ENCODE measurements at regions not wholly inside any gene's neighbourhood (a gene's known extent, or its start where the extent isn't known, plus 50 kb on each side); places are given as distances from the start of the nearest gene placed in this dataset.
"Not testable (repeated sequence)": the region's sequence is repeated elsewhere in the genome, so short reads cannot be mapped to it uniquely, and the experiment has no call there.

DNA sequence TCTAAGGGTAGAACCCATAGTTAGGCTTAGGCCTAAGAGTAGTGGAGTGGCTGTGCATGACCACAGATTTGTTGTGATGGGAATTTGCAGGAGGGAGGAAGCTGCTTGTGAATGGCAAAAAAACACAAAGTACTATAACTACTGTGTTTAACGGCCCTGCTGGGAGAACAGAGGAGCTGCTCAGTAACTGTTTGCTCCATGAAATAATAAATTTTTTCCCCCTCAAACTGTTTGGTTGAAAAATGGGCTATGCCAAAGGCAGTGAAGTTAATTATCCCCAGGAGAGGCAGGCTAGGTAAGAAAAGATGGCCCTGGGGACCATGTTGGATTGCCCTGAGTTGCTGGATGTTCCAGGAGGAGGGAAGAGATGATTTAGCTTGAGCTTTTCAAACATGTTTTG is 216.1 kb upstream of the ADRA1D start:
- no peak overlapping the region for H2AFZ ChIP-seq (ENCODE audit: low read depth, low read length)
- POLR2A ChIA-PET = no interaction called here
- no peaks in the 10 kb centered on the region for H4K20me1 ChIP-seq (replicated peaks; ENCODE audit: control insufficient read depth, extremely low read depth, insufficient read depth, low read length)
- no peaks in the 10 kb centered on the region for H3K9me1 ChIP-seq (replicated peaks; ENCODE audit: control insufficient read depth, extremely low read depth, insufficient read depth, low read length)
- intact Hi-C loops (cut with micrococcal nuclease) = no loop called here
- BruUV-seq (replicated peaks) = no TSS peak
- peaks cover 4 to 5% of the 10 kb centered on the region in 2 experiments for H3K27me3 ChIP-seq (ENCODE audit: control insufficient read depth in 2 of 2, insufficient read depth in 2 of 2, low read length in 2 of 2)
- H3K79me2 ChIP-seq (ENCODE audit: control insufficient read depth, insufficient read depth, low read length) = no peaks in the 10 kb centered on the region
- H3K27ac ChIP-seq (ENCODE audit: insufficient read depth, low read depth, low read length) = no peak overlapping the region
- H3K9ac ChIP-seq (replicated peaks; ENCODE audit: extremely low read depth, insufficient read depth, low read length) = no peak overlapping the region
- no peak overlapping the region for H3K4me3 ChIP-seq (replicated peaks in 1 of 3; ENCODE audit: insufficient read depth in 1 of 3, low read depth in 1 of 3, low read length in 3 of 3)
- FAIRE-seq = no peak
- no peak overlapping the region for H3K4me2 ChIP-seq (ENCODE audit: insufficient read depth, low read length)
- no peaks in the 10 kb centered on the region for H3K36me3 ChIP-seq (ENCODE audit: control insufficient read depth in 2 of 2, extremely low read depth in 1 of 2, insufficient read depth in 2 of 2, low read length in 2 of 2)
- CTCF ChIA-PET = interaction anchor here (0.7 kb wide), 1 partner anchor 15 kb away, joined by 3 read pairs; no protein-coding TSS in a partner anchor
- no peaks in the 10 kb centered on the region for H3K9me3 ChIP-seq (replicated peaks; ENCODE audit: control insufficient read depth, insufficient read depth, low read length)
- no peak for DNase-seq (ENCODE audit: low read depth, low spot score)
- H3K4me1 ChIP-seq (ENCODE audit: control insufficient read depth, extremely low read depth, insufficient read depth, low read length) = no peaks in the 10 kb centered on the region
- dilution Hi-C loops (cut with MboI; ENCODE audit: extremely low pct_ligation_motif_present, low sequenced_read_pairs) = no loop called here
- no peak for TF ChIP-seq FOS (IDR thresholded peaks at IDR 0.05; ENCODE audit: borderline replicate concordance, insufficient read depth, low read length)

DNA sequence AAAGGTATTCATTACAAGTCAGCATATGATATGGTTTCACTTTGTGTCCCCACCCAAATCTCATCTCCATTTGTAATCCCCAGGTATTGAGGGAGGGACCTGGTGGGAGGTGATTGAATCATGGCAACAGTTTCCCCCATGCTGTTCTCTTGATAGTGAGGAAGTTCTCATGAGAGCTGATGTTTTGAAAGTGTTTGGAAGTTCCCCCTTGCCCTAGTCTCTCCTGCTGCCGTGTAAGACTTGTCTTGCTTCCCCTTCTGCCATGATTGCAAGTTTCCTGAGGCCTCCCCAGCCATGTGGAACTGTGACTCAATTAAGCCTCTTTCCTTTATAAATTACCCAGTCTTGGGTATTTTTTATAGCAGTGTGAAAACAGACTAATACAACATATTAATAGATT is 213.7 kb upstream of the ADRA1D start:
- dilution Hi-C loops (cut with MboI; ENCODE audit: extremely low pct_ligation_motif_present, low sequenced_read_pairs); H3K9ac ChIP-seq (replicated peaks; ENCODE audit: extremely low read depth, insufficient read depth, low read length); FAIRE-seq; H3K4me2 ChIP-seq (ENCODE audit: insufficient read depth, low read length); H4K20me1 ChIP-seq (replicated peaks; ENCODE audit: control insufficient read depth, extremely low read depth, insufficient read depth, low read length); DNase-seq (ENCODE audit: low read depth, low spot score); POLR2A ChIA-PET; intact Hi-C loops (cut with micrococcal nuclease); H3K9me1 ChIP-seq (replicated peaks; ENCODE audit: control insufficient read depth, extremely low read depth, insufficient read depth, low read length); H3K27ac ChIP-seq (ENCODE audit: insufficient read depth, low read depth, low read length); H3K36me3 ChIP-seq (ENCODE audit: control insufficient read depth in 2 of 2, extremely low read depth in 1 of 2, insufficient read depth in 2 of 2, low read length in 2 of 2); BruUV-seq (replicated peaks); H2AFZ ChIP-seq (ENCODE audit: low read depth, low read length); H3K9me3 ChIP-seq (replicated peaks; ENCODE audit: control insufficient read depth, insufficient read depth, low read length); H3K27me3 ChIP-seq (ENCODE audit: control insufficient read depth in 2 of 2, insufficient read depth in 2 of 2, low read length in 2 of 2); H3K4me1 ChIP-seq (ENCODE audit: control insufficient read depth, extremely low read depth, insufficient read depth, low read length); CTCF ChIA-PET; H3K79me2 ChIP-seq (ENCODE audit: control insufficient read depth, insufficient read depth, low read length); H3K4me3 ChIP-seq (replicated peaks in 1 of 3; ENCODE audit: insufficient read depth in 1 of 3, low read depth in 1 of 3, low read length in 3 of 3): not testable (repeated sequence)

DNA sequence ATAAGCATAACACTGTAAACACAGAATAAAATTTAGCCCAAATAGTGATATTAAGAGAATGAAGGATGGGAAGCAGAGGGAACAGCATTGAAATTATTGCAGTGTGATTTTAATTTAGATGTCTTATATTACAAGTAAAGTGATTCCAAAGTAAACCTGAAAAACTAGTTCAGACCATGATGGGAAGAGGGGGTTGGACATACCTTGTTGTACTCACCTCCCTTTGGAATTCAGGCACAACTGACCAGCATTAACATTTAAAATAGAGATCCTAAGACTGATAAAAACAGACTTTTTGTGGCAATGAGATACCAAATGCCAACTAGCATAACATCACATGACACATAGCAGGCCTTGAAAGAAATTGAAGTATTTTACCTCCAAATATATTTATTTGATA is 210.0 kb upstream of the ADRA1D start:
- dilution Hi-C loops (cut with MboI; ENCODE audit: extremely low pct_ligation_motif_present, low sequenced_read_pairs) = no loop called here
- H4K20me1 ChIP-seq (replicated peaks; ENCODE audit: control insufficient read depth, extremely low read depth, insufficient read depth, low read length) = no peaks in the 10 kb centered on the region
- ChIA-PET CTCF (no interaction called here), POLR2A (no interaction called here)
- no peaks in the 10 kb centered on the region for H3K9me1 ChIP-seq (replicated peaks; ENCODE audit: control insufficient read depth, extremely low read depth, insufficient read depth, low read length)
- H3K9me3 ChIP-seq (replicated peaks; ENCODE audit: control insufficient read depth, insufficient read depth, low read length) = no peaks in the 10 kb centered on the region
- FAIRE-seq = no peak
- no peak overlapping the region for H3K4me3 ChIP-seq (replicated peaks in 1 of 3; ENCODE audit: insufficient read depth in 1 of 3, low read depth in 1 of 3, low read length in 3 of 3)
- H3K4me2 ChIP-seq (ENCODE audit: insufficient read depth, low read length) = no peak overlapping the region
- H3K79me2 ChIP-seq (ENCODE audit: control insufficient read depth, insufficient read depth, low read length) = no peaks in the 10 kb centered on the region
- intact Hi-C loops (cut with micrococcal nuclease) = no loop called here
- BruUV-seq (replicated peaks) = no TSS peak
- no peaks in the 10 kb centered on the region for H3K36me3 ChIP-seq (ENCODE audit: control insufficient read depth in 2 of 2, extremely low read depth in 1 of 2, insufficient read depth in 2 of 2, low read length in 2 of 2)
- no peak for DNase-seq (ENCODE audit: low read depth, low spot score)
- no peak overlapping the region for H3K27ac ChIP-seq (ENCODE audit: insufficient read depth, low read depth, low read length)
- H3K4me1 ChIP-seq (ENCODE audit: control insufficient read depth, extremely low read depth, insufficient read depth, low read length) = no peaks in the 10 kb centered on the region
- no peak overlapping the region for H3K9ac ChIP-seq (replicated peaks; ENCODE audit: extremely low read depth, insufficient read depth, low read length)
- peaks cover 0 to 5% of the 10 kb centered on the region in 2 experiments for H3K27me3 ChIP-seq (ENCODE audit: control insufficient read depth in 2 of 2, insufficient read depth in 2 of 2, low read length in 2 of 2)
- H2AFZ ChIP-seq (ENCODE audit: low read depth, low read length) = no peak overlapping the region
- TF ChIP-seq GATA2 (IDR thresholded peaks at IDR 0.05; ENCODE audit: insufficient read depth, insufficient read length, low read depth, low read length) (no peak), POLR2AphosphoS5 (IDR thresholded peaks at IDR 0.05; ENCODE audit: insufficient read depth, low read depth, low read length) (no peak), POLR2A (IDR thresholded peaks at IDR 0.05; ENCODE audit: low read depth, low read length) (no peak), FOS (IDR thresholded peaks at IDR 0.05; ENCODE audit: borderline replicate concordance, insufficient read depth, low read length) (no peak), JUN (IDR thresholded peaks at IDR 0.05; ENCODE audit: borderline replicate concordance, insufficient read depth, insufficient read length, low read depth) (no peak), MYC (IDR thresholded peaks at IDR 0.05; ENCODE audit: low read depth, low read length) (no peak), EZH2 (IDR thresholded peaks at IDR 0.05; ENCODE audit: borderline replicate concordance, low read depth, low read length, severe bottlenecking) (no peak)
- TF ChIP-seq, protein P1, sequence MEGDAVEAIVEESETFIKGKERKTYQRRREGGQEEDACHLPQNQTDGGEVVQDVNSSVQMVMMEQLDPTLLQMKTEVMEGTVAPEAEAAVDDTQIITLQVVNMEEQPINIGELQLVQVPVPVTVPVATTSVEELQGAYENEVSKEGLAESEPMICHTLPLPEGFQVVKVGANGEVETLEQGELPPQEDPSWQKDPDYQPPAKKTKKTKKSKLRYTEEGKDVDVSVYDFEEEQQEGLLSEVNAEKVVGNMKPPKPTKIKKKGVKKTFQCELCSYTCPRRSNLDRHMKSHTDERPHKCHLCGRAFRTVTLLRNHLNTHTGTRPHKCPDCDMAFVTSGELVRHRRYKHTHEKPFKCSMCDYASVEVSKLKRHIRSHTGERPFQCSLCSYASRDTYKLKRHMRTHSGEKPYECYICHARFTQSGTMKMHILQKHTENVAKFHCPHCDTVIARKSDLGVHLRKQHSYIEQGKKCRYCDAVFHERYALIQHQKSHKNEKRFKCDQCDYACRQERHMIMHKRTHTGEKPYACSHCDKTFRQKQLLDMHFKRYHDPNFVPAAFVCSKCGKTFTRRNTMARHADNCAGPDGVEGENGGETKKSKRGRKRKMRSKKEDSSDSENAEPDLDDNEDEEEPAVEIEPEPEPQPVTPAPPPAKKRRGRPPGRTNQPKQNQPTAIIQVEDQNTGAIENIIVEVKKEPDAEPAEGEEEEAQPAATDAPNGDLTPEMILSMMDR (IDR thresholded peaks at IDR 0.05; ENCODE audit: extremely low read depth in 1 of 2, insufficient read depth in 1 of 2, low read depth in 1 of 2, low read length in 2 of 2) = no peak
- TF ChIP-seq, protein P2, sequence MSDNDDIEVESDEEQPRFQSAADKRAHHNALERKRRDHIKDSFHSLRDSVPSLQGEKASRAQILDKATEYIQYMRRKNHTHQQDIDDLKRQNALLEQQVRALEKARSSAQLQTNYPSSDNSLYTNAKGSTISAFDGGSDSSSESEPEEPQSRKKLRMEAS (IDR thresholded peaks at IDR 0.05; ENCODE audit: insufficient read depth, insufficient read length) = no peak
